WTC11 (cell line): ENCODE measurements at regions not wholly inside any gene's neighbourhood (a gene's known extent, or its start where the extent isn't known, plus 50 kb on each side); places are given as distances from the start of the nearest gene placed in this dataset.
A peak's percentile ranks its signal among the peaks of the same experiment; 100 is the strongest.

Source experiments
- ATAC-seq: fragments of 200-7000 bp; cut with Tn5 transposase; 2 replicates; pipeline ENCODE4 v1.10.0; 2021; ENCODE audit warnings: mild to moderate bottlenecking, moderate library complexity
- CTCF ChIA-PET: fragments of 300-600 bp; sonication (Branson Sonifier 250); formaldehyde crosslinking; loops from one replicate; lab custom pipeline; 2021; ENCODE audit warnings: antibody characterized with exemption; lab: Charles Lee
- POLR2A ChIA-PET: fragments of 350-600 bp; sonication (Branson Sonifier 250); formaldehyde crosslinking; loops from one replicate; lab custom pipeline; 2021; ENCODE audit warnings: antibody characterized with exemption; lab: Charles Lee
- DNase-seq: peaks from one replicate; pipeline ENCODE4 v3.0.0; 2021; ENCODE audit warnings: low spot score
- H3K27ac Mint-ChIP-seq: 2 replicates; pipeline ENCODE4 v1.8.0; 2021; ENCODE audit warnings: mixed read lengths
- H3K27me3 Mint-ChIP-seq: 2 replicates; pipeline ENCODE4 v1.8.0; 2021; ENCODE audit warnings: low read depth, mild to moderate bottlenecking, moderate library complexity, mixed read lengths
- H3K36me3 Mint-ChIP-seq: 2 replicates; pipeline ENCODE4 v1.8.0; 2021; ENCODE audit warnings: mixed read lengths
- H3K4me1 Mint-ChIP-seq: 2 replicates; pipeline ENCODE4 v1.8.0; 2022; ENCODE audit warnings: mixed read lengths
- H3K4me3 Mint-ChIP-seq: 2 replicates; pipeline ENCODE4 v1.8.0; 2021; ENCODE audit warnings: mild to moderate bottlenecking, moderate library complexity, mixed read lengths
- H3K9me3 Mint-ChIP-seq: 2 replicates; pipeline ENCODE4 v1.8.0; 2021; ENCODE audit warnings: mixed read lengths
- AFF4 ChIP-seq: sonication (generic); formaldehyde crosslinking; IDR thresholded peaks from 2 replicates; pipeline ENCODE4 v1.8.1; 2023; ENCODE audit warnings: mild to moderate bottlenecking, missing genetic modification reagents, borderline replicate concordance
- AR ChIP-seq: fragments of 250-450 bp; sonication (Bioruptor Pico); IDR thresholded peaks from 2 replicates; pipeline ENCODE4 v1.9.0; 2021; ENCODE audit warnings: mild to moderate bottlenecking
- ARID4B ChIP-seq: sonication (generic); formaldehyde crosslinking; IDR thresholded peaks from 2 replicates; pipeline ENCODE4 v1.8.0; 2023; ENCODE audit warnings: missing genetic modification reagents, mild to moderate bottlenecking, borderline replicate concordance
- ATF1 ChIP-seq: sonication (generic); formaldehyde crosslinking; IDR thresholded peaks from 2 replicates; pipeline ENCODE4 v1.8.1; 2023; ENCODE audit warnings: mild to moderate bottlenecking, moderate library complexity, missing genetic modification reagents
- CBFB ChIP-seq: sonication (generic); formaldehyde crosslinking; IDR thresholded peaks from 2 replicates; pipeline ENCODE4 v1.8.1; 2022; ENCODE audit warnings: mild to moderate bottlenecking, low read depth, missing genetic modification reagents
- CTCF ChIP-seq: fragments of 200-600 bp; IDR thresholded peaks from 2 replicates; pipeline ENCODE4 v1.8.0; 2022; ENCODE audit warnings: antibody characterized with exemption
- IRF2 ChIP-seq: sonication (generic); formaldehyde crosslinking; IDR thresholded peaks from 2 replicates; pipeline ENCODE4 v1.8.0; 2022; ENCODE audit warnings: low read depth, missing genetic modification reagents, borderline replicate concordance
- MYBL2 ChIP-seq: sonication (generic); formaldehyde crosslinking; IDR thresholded peaks from 2 replicates; pipeline ENCODE4 v1.8.1; 2023; ENCODE audit warnings: mild to moderate bottlenecking, moderate library complexity, missing genetic modification reagents
- NR2C2 ChIP-seq: sonication (generic); formaldehyde crosslinking; IDR thresholded peaks from 2 replicates; pipeline ENCODE4 v1.8.0; 2022; ENCODE audit warnings: mild to moderate bottlenecking, missing genetic modification reagents
- PRDM15 ChIP-seq: sonication (generic); formaldehyde crosslinking; IDR thresholded peaks from 2 replicates; pipeline ENCODE4 v1.8.0; 2022; ENCODE audit warnings: missing genetic modification reagents
- RELA ChIP-seq: sonication (generic); formaldehyde crosslinking; IDR thresholded peaks from 2 replicates; pipeline ENCODE4 v1.8.1; 2022; ENCODE audit warnings: missing genetic modification reagents, mild to moderate bottlenecking, borderline replicate concordance
- RORB ChIP-seq: fragments of 250-450 bp; sonication (Bioruptor Pico); IDR thresholded peaks from 2 replicates; pipeline ENCODE4 v1.9.0; 2021; ENCODE audit warnings: mild to moderate bottlenecking
- SP1 ChIP-seq: sonication (generic); formaldehyde crosslinking; conservative IDR thresholded peaks from 2 replicates; pipeline ENCODE4 v1.8.1; 2022; ENCODE audit warnings: missing genetic modification reagents
- TEAD4 ChIP-seq: sonication (generic); formaldehyde crosslinking; IDR thresholded peaks from 2 replicates; pipeline ENCODE4 v1.8.0; 2022; ENCODE audit warnings: mild to moderate bottlenecking, missing genetic modification reagents
- TP53 ChIP-seq: sonication (generic); formaldehyde crosslinking; IDR thresholded peaks from 2 replicates; pipeline ENCODE4 v1.8.1; 2023; ENCODE audit warnings: mild to moderate bottlenecking, missing genetic modification reagents
- ZNF396 ChIP-seq: fragments of 250-450 bp; sonication (Bioruptor Pico); IDR thresholded peaks from 2 replicates; pipeline ENCODE4 v1.8.0; 2021; ENCODE audit warnings: mild to moderate bottlenecking, moderate library complexity, borderline replicate concordance

GRCh38 chr17:33949100-33949499 lies 306.0 kb upstream of the CCL2 start:
- Mint-ChIP-seq H3K9me3 (no peaks in the 10 kb centered on the region), H3K36me3 (no peaks in the 10 kb centered on the region), H3K27me3 (no peaks in the 10 kb centered on the region), H3K4me1 (peaks cover 2% of the 10 kb centered on the region; the same call in 1 of the 2 replicates), H3K4me3 (no peak overlapping the region), H3K27ac (no peak overlapping the region)
- ChIA-PET CTCF (interaction anchor here (0.6 to 2.0 kb wide), 25 partner anchors 11 to 1493 kb away, joined by 3 to 20 read pairs (median 3); no protein-coding TSS in a partner anchor), POLR2A (no interaction called here)
- ATAC-seq: peak; percentile 94
- peak; percentile 66 for TF ChIP-seq CTCF
- TF ChIP-seq CBFB (CRISPR knock-in tag): no peak
- DNase-seq: peak; percentile 80

- ATAC-seq: no peak
- Mint-ChIP-seq H3K4me3 (no peak overlapping the region), H3K27ac (no peak overlapping the region), H3K36me3 (no peaks in the 10 kb centered on the region), H3K9me3 (no peaks in the 10 kb centered on the region), H3K4me1 (peaks cover 2% of the 10 kb centered on the region; the same call in 1 of the 2 replicates), H3K27me3 (no peaks in the 10 kb centered on the region)
- ChIA-PET CTCF (interaction anchor here (1.3 to 2.0 kb wide), 6 partner anchors 11 to 199 kb away, joined by 3 to 13 read pairs (median 5); no protein-coding TSS in a partner anchor), POLR2A (no interaction called here)
- TF ChIP-seq ARID4B: no peak
- TF ChIP-seq TEAD4 (CRISPR knock-in tag): no peak
- TF ChIP-seq ATF1 (CRISPR knock-in tag): no peak
- TF ChIP-seq SP1 (CRISPR knock-in tag): no peak
- no peak for TF ChIP-seq AFF4 (CRISPR knock-in tag)
- TF ChIP-seq TP53 (CRISPR knock-in tag): no peak
- no peak for DNase-seq
Observed at GRCh38 chr17:33950061-33950460, 305.0 kb upstream of the CCL2 start.

GRCh38 chr17:33952425-33952824 lies 302.7 kb upstream of the CCL2 start:
- CTCF ChIA-PET: no interaction called here
- POLR2A ChIA-PET: no interaction called here
- ATAC-seq: no peak
- Mint-ChIP-seq H3K4me3 (no peak overlapping the region), H3K9me3 (peaks cover 6% of the 10 kb centered on the region), H3K27me3 (no peaks in the 10 kb centered on the region), H3K27ac (no peak overlapping the region), H3K4me1 (peaks cover 6% of the 10 kb centered on the region), H3K36me3 (no peaks in the 10 kb centered on the region)
- DNase-seq: no peak
- TF ChIP-seq IRF2 (CRISPR knock-in tag) (no peak), MYBL2 (no peak), AR (CRISPR knock-in tag) (no peak), NR2C2 (CRISPR knock-in tag) (no peak), ZNF396 (CRISPR knock-in tag) (no peak), PRDM15 (CRISPR knock-in tag) (no peak), RELA (CRISPR knock-in tag) (no peak), RORB (CRISPR knock-in tag) (no peak)
